ENCODE measurements at regions not wholly inside any gene's neighbourhood (a gene's known extent, or its start where the extent isn't known, plus 50 kb on each side); places are given as distances from the start of the nearest gene placed in this dataset.
A peak's percentile ranks its signal among the peaks of the same experiment; 100 is the strongest.

- H3K27me3 Mint-ChIP-seq, result peaks cover 4 to 7% of the 10 kb centered on the region in 2 donors
- H3K4me1 ChIP-seq (ENCODE audit: insufficient read depth, low read length), result no peaks in the 10 kb centered on the region
- H3K4me3 Mint-ChIP-seq, result no peak overlapping the region
- no peaks in the 10 kb centered on the region for H3K36me3 ChIP-seq (ENCODE audit: insufficient read depth, low read length)
- no peak overlapping the region for H3K27ac ChIP-seq (ENCODE audit: low read depth, low read length)
- DNase-seq, result no peak
- POLR2A ChIA-PET (ENCODE audit: partially characterized antibody), result no interaction called here
- no peaks in the 10 kb centered on the region for H3K36me3 Mint-ChIP-seq
- H3K9me3 Mint-ChIP-seq, result peaks cover 0 to 6% (median 5%) of the 10 kb centered on the region in 8 donors
- CTCF ChIA-PET (ENCODE audit: partially characterized antibody), result no interaction called here
- H3K9me3 ChIP-seq (ENCODE audit: control insufficient read depth in 1 of 2, low read length in 2 of 2), result no peaks in the 10 kb centered on the region
- no peak overlapping the region for H3K4me3 ChIP-seq (ENCODE audit: low read length in 2 of 2)
- intact Hi-C loops (cut with micrococcal nuclease), result no loop called here
- no peak overlapping the region for H3K27ac Mint-ChIP-seq
- H3K4me1 Mint-ChIP-seq, result peaks cover 0 to 2% (median 0%) of the 10 kb centered on the region in 4 donors
- no peaks in the 10 kb centered on the region for H3K27me3 ChIP-seq (ENCODE audit: insufficient read depth, low read length)
These were observed 117.1 kb downstream of the MED10 start for GRCh38 chr5:6261256-6261655.

GRCh38 chr5:6260846-6261245 lies 117.5 kb downstream of the MED10 start:
- intact Hi-C loops (cut with micrococcal nuclease), result no loop called here

GRCh38 chr5:6256901-6257300 lies 121.4 kb downstream of the MED10 start:
- no peaks in the 10 kb centered on the region for H3K9me3 ChIP-seq (ENCODE audit: control insufficient read depth in 1 of 2, low read length in 2 of 2)
- H3K27me3 ChIP-seq (ENCODE audit: insufficient read depth, low read length), result no peaks in the 10 kb centered on the region
- peaks cover 4 to 6% of the 10 kb centered on the region in 2 donors for H3K27me3 Mint-ChIP-seq
- peaks cover 0 to 6% (median 5%) of the 10 kb centered on the region in 8 donors for H3K9me3 Mint-ChIP-seq
- no peak overlapping the region for H3K27ac Mint-ChIP-seq
- no peak for DNase-seq
- CTCF ChIA-PET (ENCODE audit: partially characterized antibody), result no interaction called here
- intact Hi-C loops (cut with micrococcal nuclease), result no loop called here
- no peak overlapping the region for H3K4me3 Mint-ChIP-seq
- H3K36me3 ChIP-seq (ENCODE audit: insufficient read depth, low read length), result no peaks in the 10 kb centered on the region
- POLR2A ChIA-PET (ENCODE audit: partially characterized antibody), result no interaction called here
- no peaks in the 10 kb centered on the region for H3K4me1 ChIP-seq (ENCODE audit: insufficient read depth, low read length)
- no peak overlapping the region for H3K27ac ChIP-seq (ENCODE audit: low read depth, low read length)
- H3K4me3 ChIP-seq (ENCODE audit: low read length in 2 of 2), result no peak overlapping the region
- peaks cover 0 to under 1% (median 0%) of the 10 kb centered on the region in 4 donors for H3K4me1 Mint-ChIP-seq
- H3K36me3 Mint-ChIP-seq, result no peaks in the 10 kb centered on the region

More at GRCh38 chr5:6260846-6261245, 117.5 kb downstream of the MED10 start:
- Histone ChIP-seq H3K27me3 (ENCODE audit: insufficient read depth, low read length) (no peaks in the 10 kb centered on the region), H3K27ac (ENCODE audit: low read depth, low read length) (no peak overlapping the region), H3K9me3 (ENCODE audit: control insufficient read depth in 1 of 2, low read length in 2 of 2) (no peaks in the 10 kb centered on the region), H3K4me1 (ENCODE audit: insufficient read depth, low read length) (no peaks in the 10 kb centered on the region), H3K4me3 (ENCODE audit: low read length in 2 of 2) (no peak overlapping the region), H3K36me3 (ENCODE audit: insufficient read depth, low read length) (no peaks in the 10 kb centered on the region)
- ChIA-PET POLR2A (ENCODE audit: partially characterized antibody) (no interaction called here), CTCF (ENCODE audit: partially characterized antibody) (no interaction called here)
- DNase-seq, result no peak
- Mint-ChIP-seq H3K4me3 (peak overlapping the region in 1 of 8 donors; percentile 29), H3K27ac (no peak overlapping the region), H3K27me3 (peaks cover 4 to 7% of the 10 kb centered on the region in 2 donors), H3K9me3 (peaks cover 0 to 6% (median 5%) of the 10 kb centered on the region in 8 donors), H3K4me1 (peaks cover 0 to 2% (median 0%) of the 10 kb centered on the region in 4 donors), H3K36me3 (no peaks in the 10 kb centered on the region)

GRCh38 chr5:6255956-6256355 lies 122.4 kb downstream of the MED10 start:
- Histone ChIP-seq H3K9me3 (ENCODE audit: control insufficient read depth in 1 of 2, low read length in 2 of 2) (no peaks in the 10 kb centered on the region), H3K27ac (ENCODE audit: low read depth, low read length) (no peak overlapping the region), H3K4me3 (ENCODE audit: low read length in 2 of 2) (no peak overlapping the region), H3K4me1 (ENCODE audit: insufficient read depth, low read length) (no peaks in the 10 kb centered on the region), H3K27me3 (ENCODE audit: insufficient read depth, low read length) (no peaks in the 10 kb centered on the region), H3K36me3 (ENCODE audit: insufficient read depth, low read length) (no peaks in the 10 kb centered on the region)
- no peak for DNase-seq
- ChIA-PET CTCF (ENCODE audit: partially characterized antibody) (no interaction called here), POLR2A (ENCODE audit: partially characterized antibody) (no interaction called here)
- Mint-ChIP-seq H3K9me3 (peaks cover 0 to 6% (median 4%) of the 10 kb centered on the region in 8 donors), H3K4me1 (no peaks in the 10 kb centered on the region), H3K36me3 (no peaks in the 10 kb centered on the region), H3K4me3 (no peak overlapping the region), H3K27ac (no peak overlapping the region), H3K27me3 (peaks cover 4 to 6% of the 10 kb centered on the region in 2 donors)
- intact Hi-C loops (cut with micrococcal nuclease), result no loop called here

GRCh38 chr5:6253846-6254245 lies 124.5 kb downstream of the MED10 start:
- no peaks in the 10 kb centered on the region for H3K4me1 ChIP-seq (ENCODE audit: insufficient read depth, low read length)
- H3K9me3 Mint-ChIP-seq, result peaks cover 0 to 5% (median 0%) of the 10 kb centered on the region in 8 donors
- intact Hi-C loops (cut with micrococcal nuclease), result no loop called here
- no peak overlapping the region for H3K27ac ChIP-seq (ENCODE audit: low read depth, low read length)
- H3K4me1 Mint-ChIP-seq, result no peaks in the 10 kb centered on the region
- H3K27ac Mint-ChIP-seq, result peak overlapping the region in 1 of 7 donors; percentile 76
- POLR2A ChIA-PET (ENCODE audit: partially characterized antibody), result no interaction called here
- DNase-seq, result no peak
- no peak overlapping the region for H3K4me3 ChIP-seq (ENCODE audit: low read length in 2 of 2)
- no peaks in the 10 kb centered on the region for H3K36me3 ChIP-seq (ENCODE audit: insufficient read depth, low read length)
- no peaks in the 10 kb centered on the region for H3K27me3 ChIP-seq (ENCODE audit: insufficient read depth, low read length)
- H3K9me3 ChIP-seq (ENCODE audit: control insufficient read depth in 1 of 2, low read length in 2 of 2), result no peaks in the 10 kb centered on the region
- H3K4me3 Mint-ChIP-seq, result no peak overlapping the region
- no peaks in the 10 kb centered on the region for H3K36me3 Mint-ChIP-seq
- H3K27me3 Mint-ChIP-seq, result peaks cover 1 to 6% of the 10 kb centered on the region in 2 donors
- CTCF ChIA-PET (ENCODE audit: partially characterized antibody), result no interaction called here

GRCh38 chr5:6253281-6253680 lies 125.1 kb downstream of the MED10 start:
- no peaks in the 10 kb centered on the region for H3K36me3 ChIP-seq (ENCODE audit: insufficient read depth, low read length)
- H3K4me1 ChIP-seq (ENCODE audit: insufficient read depth, low read length), result no peaks in the 10 kb centered on the region
- H3K27ac ChIP-seq (ENCODE audit: low read depth, low read length), result no peak overlapping the region
- H3K9me3 ChIP-seq (ENCODE audit: control insufficient read depth in 1 of 2, low read length in 2 of 2), result no peaks in the 10 kb centered on the region
- ChIA-PET POLR2A (ENCODE audit: partially characterized antibody) (no interaction called here), CTCF (ENCODE audit: partially characterized antibody) (no interaction called here)
- intact Hi-C loops (cut with micrococcal nuclease), result no loop called here
- no peaks in the 10 kb centered on the region for H3K27me3 ChIP-seq (ENCODE audit: insufficient read depth, low read length)
- H3K4me1 Mint-ChIP-seq, result no peaks in the 10 kb centered on the region
- no peak overlapping the region for H3K4me3 ChIP-seq (ENCODE audit: low read length in 2 of 2)
- H3K27ac Mint-ChIP-seq, result no peak overlapping the region
- H3K36me3 Mint-ChIP-seq, result no peaks in the 10 kb centered on the region
- H3K4me3 Mint-ChIP-seq, result no peak overlapping the region
- H3K27me3 Mint-ChIP-seq, result peaks cover 1 to 6% of the 10 kb centered on the region in 2 donors
- DNase-seq, result no peak
- peaks cover 0 to 5% (median 0%) of the 10 kb centered on the region in 8 donors for H3K9me3 Mint-ChIP-seq

- CTCF ChIA-PET (ENCODE audit: partially characterized antibody), result no interaction called here
- Histone ChIP-seq H3K4me1 (ENCODE audit: insufficient read depth, low read length) (no peaks in the 10 kb centered on the region), H3K27me3 (ENCODE audit: insufficient read depth, low read length) (no peaks in the 10 kb centered on the region), H3K27ac (ENCODE audit: low read depth, low read length) (no peak overlapping the region), H3K36me3 (ENCODE audit: insufficient read depth, low read length) (no peaks in the 10 kb centered on the region), H3K4me3 (ENCODE audit: low read length in 2 of 2) (no peak overlapping the region), H3K9me3 (ENCODE audit: control insufficient read depth in 1 of 2, low read length in 2 of 2) (no peaks in the 10 kb centered on the region)
- Mint-ChIP-seq H3K4me3 (no peak overlapping the region), H3K36me3 (no peaks in the 10 kb centered on the region), H3K27ac (no peak overlapping the region), H3K9me3 (peaks cover 0 to 4% (median 0%) of the 10 kb centered on the region in 8 donors), H3K4me1 (no peaks in the 10 kb centered on the region), H3K27me3 (peaks cover 1 to 5% of the 10 kb centered on the region in 2 donors)
- intact Hi-C loops (cut with micrococcal nuclease), result no loop called here
- no peak for DNase-seq
- POLR2A ChIA-PET (ENCODE audit: partially characterized antibody), result no interaction called here
These were observed 125.8 kb downstream of the MED10 start for GRCh38 chr5:6252581-6252980.

- Mint-ChIP-seq H3K27ac (no peak overlapping the region), H3K9me3 (no peaks in the 10 kb centered on the region), H3K27me3 (peaks cover 1 to 2% of the 10 kb centered on the region in 2 donors), H3K4me1 (no peaks in the 10 kb centered on the region), H3K4me3 (no peak overlapping the region), H3K36me3 (no peaks in the 10 kb centered on the region)
- CTCF ChIA-PET (ENCODE audit: partially characterized antibody), result no interaction called here
- DNase-seq, result no peak
- Histone ChIP-seq H3K4me1 (ENCODE audit: insufficient read depth, low read length) (no peaks in the 10 kb centered on the region), H3K9me3 (ENCODE audit: control insufficient read depth in 1 of 2, low read length in 2 of 2) (no peaks in the 10 kb centered on the region), H3K27me3 (ENCODE audit: insufficient read depth, low read length) (no peaks in the 10 kb centered on the region), H3K36me3 (ENCODE audit: insufficient read depth, low read length) (no peaks in the 10 kb centered on the region), H3K4me3 (ENCODE audit: low read length in 2 of 2) (no peak overlapping the region), H3K27ac (ENCODE audit: low read depth, low read length) (no peak overlapping the region)
- intact Hi-C loops (cut with micrococcal nuclease), result no loop called here
- POLR2A ChIA-PET (ENCODE audit: partially characterized antibody), result no interaction called here
These were observed 126.7 kb downstream of the MED10 start for GRCh38 chr5:6251565-6252102.

Measured in CD4-positive, alpha-beta memory T cell (primary cell).